Endothelial cell (in vitro differentiated cells): ENCODE measurements at regions not wholly inside any gene's neighbourhood (a gene's known extent, or its start where the extent isn't known, plus 50 kb on each side); places are given as distances from the start of the nearest gene placed in this dataset.

Experiments
- DNase-seq: peaks from one replicate; pipeline ENCODE4 v3.0.0; 2021; ENCODE audit warnings: low spot score
- H3K27ac Mint-ChIP-seq: one replicate; pipeline ENCODE4 v1.8.0; 2021; ENCODE audit warnings: mixed read lengths, inconsistent platforms; ENCODE audit not compliant: unreplicated experiment
- H3K27me3 Mint-ChIP-seq: one replicate; pipeline ENCODE4 v1.8.0; 2021; ENCODE audit warnings: mild to moderate bottlenecking, moderate library complexity, mixed read lengths, inconsistent platforms; ENCODE audit not compliant: unreplicated experiment
- H3K36me3 Mint-ChIP-seq: one replicate; pipeline ENCODE4 v1.8.0; 2021; ENCODE audit warnings: mild to moderate bottlenecking, low read depth, mixed read lengths, inconsistent platforms; ENCODE audit not compliant: unreplicated experiment
- H3K4me1 Mint-ChIP-seq: one replicate; pipeline ENCODE4 v1.8.0; 2021; ENCODE audit warnings: mild to moderate bottlenecking, mixed read lengths, inconsistent platforms; ENCODE audit not compliant: unreplicated experiment
- H3K4me3 Mint-ChIP-seq: one replicate; pipeline ENCODE4 v1.8.0; 2021; ENCODE audit warnings: mild to moderate bottlenecking, mixed read lengths, inconsistent platforms; ENCODE audit not compliant: unreplicated experiment
- H3K9me3 Mint-ChIP-seq: one replicate; pipeline ENCODE4 v1.8.0; 2021; ENCODE audit warnings: mixed read lengths, inconsistent platforms; ENCODE audit not compliant: unreplicated experiment
- CTCF ChIP-seq: fragments of 200-600 bp; sonication (generic); IDR thresholded peaks from one replicate; pipeline ENCODE4 v1.5.0; 2021; ENCODE audit warnings: antibody characterized with exemption; ENCODE audit not compliant: unreplicated experiment

- DNase-seq: no peak
- Mint-ChIP-seq H3K9me3 (peaks cover 4% of the 10 kb centered on the region), H3K27ac (no peak overlapping the region), H3K4me1 (no peaks in the 10 kb centered on the region), H3K36me3 (peaks cover 4% of the 10 kb centered on the region), H3K27me3 (peaks cover 2% of the 10 kb centered on the region), H3K4me3 (no peak overlapping the region)
- TF ChIP-seq CTCF: no peak
These were observed 1694.6 kb upstream of the CDH6 start for GRCh38 chr5:29498860-29499259.

GRCh38 chr5:29498412-29498811 is 1695.1 kb upstream of the CDH6 start:
- no peak for TF ChIP-seq CTCF

GRCh38 chr5:29485333-29485732 is 1708.2 kb upstream of the CDH6 start:
- DNase-seq: no peak
- no peak for TF ChIP-seq CTCF
- Mint-ChIP-seq H3K36me3 (no peaks in the 10 kb centered on the region), H3K4me1 (no peaks in the 10 kb centered on the region), H3K4me3 (no peak overlapping the region), H3K9me3 (no peaks in the 10 kb centered on the region), H3K27me3 (no peaks in the 10 kb centered on the region), H3K27ac (no peak overlapping the region)

More at GRCh38 chr5:29498412-29498811, 1695.1 kb upstream of the CDH6 start:
- Mint-ChIP-seq H3K36me3 (peaks cover 4% of the 10 kb centered on the region), H3K27me3 (peaks cover 2% of the 10 kb centered on the region), H3K9me3 (peaks cover 4% of the 10 kb centered on the region), H3K27ac (no peak overlapping the region), H3K4me1 (no peaks in the 10 kb centered on the region), H3K4me3 (no peak overlapping the region)
- no peak for DNase-seq

- Mint-ChIP-seq H3K9me3 (no peaks in the 10 kb centered on the region), H3K27ac (no peak overlapping the region), H3K27me3 (no peaks in the 10 kb centered on the region), H3K36me3 (no peaks in the 10 kb centered on the region), H3K4me3 (no peak overlapping the region), H3K4me1 (no peaks in the 10 kb centered on the region)
- DNase-seq: no peak
- no peak for TF ChIP-seq CTCF
These were observed 1723.9 kb upstream of the CDH6 start for GRCh38 chr5:29469581-29469980.

GRCh38 chr5:29462241-29462640 is 1731.2 kb upstream of the CDH6 start:
- no peak for TF ChIP-seq CTCF
- H3K36me3 Mint-ChIP-seq: no peaks in the 10 kb centered on the region
- no peak for DNase-seq
- H3K9me3 Mint-ChIP-seq: no peaks in the 10 kb centered on the region
- no peak overlapping the region for H3K4me3 Mint-ChIP-seq
- H3K27me3 Mint-ChIP-seq: no peaks in the 10 kb centered on the region
- H3K27ac Mint-ChIP-seq: no peak overlapping the region
- no peaks in the 10 kb centered on the region for H3K4me1 Mint-ChIP-seq
